H1 (cell line): ENCODE measurements at regions not wholly inside any gene's neighbourhood (a gene's known extent, or its start where the extent isn't known, plus 50 kb on each side); places are given as distances from the start of the nearest gene placed in this dataset.

ENCODE experiments used
- JUN ChIP-seq: IDR thresholded peaks from 2 replicates; pipeline ENCODE4 v1.6.1; 2011; ENCODE audit warnings: low read depth, mild to moderate bottlenecking, improper control_type of control experiment, low read length
- SP1 ChIP-seq: IDR thresholded peaks from 2 replicates; pipeline ENCODE4 v1.6.1; 2011; ENCODE audit warnings: low read depth, low read length
- TF ChIP-seq, protein P1 (sequence below), 3 experiments: IDR thresholded peaks; 1 replicate in 2 of 3; 2 replicates in 1 of 3; pipeline versions ENCODE4 v1.5.1 to v1.6.1; 2011; ENCODE audit warnings: low read length in 3 of 3, mild to moderate bottlenecking in 3 of 3, inconsistent platforms in 2 of 3, low read depth in 1 of 3, moderate library complexity in 1 of 3; ENCODE audit not compliant: insufficient read depth in 1 of 3; ENCODE audit errors: control extremely low read depth in 1 of 3

DNA sequence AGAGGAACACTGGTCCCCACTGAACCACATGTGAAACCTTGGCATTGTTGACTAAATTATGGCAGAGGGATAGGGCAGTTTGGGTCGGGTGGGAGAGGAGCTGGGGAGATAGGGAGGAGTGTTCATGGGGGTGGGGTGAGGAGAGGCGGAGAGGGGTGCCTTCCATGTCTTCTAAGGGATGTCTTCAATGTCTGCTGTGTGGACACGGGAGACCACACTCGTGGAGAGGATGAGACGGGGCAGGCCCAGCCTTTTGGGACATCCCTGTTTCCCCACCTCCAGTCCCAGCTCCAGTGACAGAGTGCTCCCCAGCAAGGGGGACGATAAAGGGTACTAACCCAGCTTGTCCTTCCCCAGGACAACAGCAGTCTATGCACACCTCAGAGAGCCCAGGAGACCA, 146.4 kb upstream of the MAMLD1 start:
- TF ChIP-seq JUN (no peak), SP1 (no peak)
- TF ChIP-seq, protein P1, sequence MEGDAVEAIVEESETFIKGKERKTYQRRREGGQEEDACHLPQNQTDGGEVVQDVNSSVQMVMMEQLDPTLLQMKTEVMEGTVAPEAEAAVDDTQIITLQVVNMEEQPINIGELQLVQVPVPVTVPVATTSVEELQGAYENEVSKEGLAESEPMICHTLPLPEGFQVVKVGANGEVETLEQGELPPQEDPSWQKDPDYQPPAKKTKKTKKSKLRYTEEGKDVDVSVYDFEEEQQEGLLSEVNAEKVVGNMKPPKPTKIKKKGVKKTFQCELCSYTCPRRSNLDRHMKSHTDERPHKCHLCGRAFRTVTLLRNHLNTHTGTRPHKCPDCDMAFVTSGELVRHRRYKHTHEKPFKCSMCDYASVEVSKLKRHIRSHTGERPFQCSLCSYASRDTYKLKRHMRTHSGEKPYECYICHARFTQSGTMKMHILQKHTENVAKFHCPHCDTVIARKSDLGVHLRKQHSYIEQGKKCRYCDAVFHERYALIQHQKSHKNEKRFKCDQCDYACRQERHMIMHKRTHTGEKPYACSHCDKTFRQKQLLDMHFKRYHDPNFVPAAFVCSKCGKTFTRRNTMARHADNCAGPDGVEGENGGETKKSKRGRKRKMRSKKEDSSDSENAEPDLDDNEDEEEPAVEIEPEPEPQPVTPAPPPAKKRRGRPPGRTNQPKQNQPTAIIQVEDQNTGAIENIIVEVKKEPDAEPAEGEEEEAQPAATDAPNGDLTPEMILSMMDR (IDR thresholded peaks at IDR 0.05; ENCODE audit: control extremely low read depth in 1 of 3, insufficient read depth in 1 of 3, low read depth in 1 of 3, low read length in 3 of 3) = no peak
